GM12878 (cell line): ENCODE measurements at regions not wholly inside any gene's neighbourhood (a gene's known extent, or its start where the extent isn't known, plus 50 kb on each side); places are given as distances from the start of the nearest gene placed in this dataset.

Source experiments
- CHD2 ChIP-seq: IDR thresholded peaks from 2 replicates; pipeline ENCODE4 v1.6.1; 2011; ENCODE audit warnings: low read depth, low read length, improper control_type of control experiment, borderline replicate concordance
- CHD4 ChIP-seq: fragments of 200-600 bp; sonication (generic); IDR thresholded peaks from 2 replicates; pipeline ENCODE4 v1.6.1; 2016; ENCODE audit warnings: mild to moderate bottlenecking
- FOXK2 ChIP-seq: fragments of 450-650 bp; IDR thresholded peaks from 2 replicates; pipeline ENCODE4 v1.6.1; 2017; ENCODE audit warnings: mild to moderate bottlenecking, moderate library complexity
- FOXM1 ChIP-seq: IDR thresholded peaks from 2 replicates; pipeline ENCODE4 v1.6.1; 2012; ENCODE audit warnings: low read depth, mild to moderate bottlenecking, inconsistent platforms, low read length, moderate library complexity
- GABPA ChIP-seq: IDR thresholded peaks from 2 replicates; pipeline ENCODE4 v1.6.1; 2014; ENCODE audit warnings: antibody characterized with exemption, low read depth, mild to moderate bottlenecking, inconsistent platforms
- JUND ChIP-seq: IDR thresholded peaks from 2 replicates; pipeline ENCODE4 v1.6.1; 2012; ENCODE audit warnings: low read depth, mild to moderate bottlenecking, low read length, improper control_type of control experiment, moderate library complexity
- POLR2A ChIP-seq: IDR thresholded peaks from 2 replicates; pipeline ENCODE4 v1.6.1; 2011; ENCODE audit warnings: low read depth, mild to moderate bottlenecking, low read length
- RAD21 ChIP-seq: IDR thresholded peaks from 2 replicates; pipeline ENCODE4 v1.6.1; 2011; ENCODE audit warnings: mild to moderate bottlenecking, low read depth, low read length, moderate library complexity; ENCODE audit not compliant: insufficient read depth
- SP1 ChIP-seq: IDR thresholded peaks from one replicate; pipeline ENCODE4 v1.6.1; 2011; ENCODE audit warnings: low read depth, low read length
- TAF1 ChIP-seq: IDR thresholded peaks from 2 replicates; pipeline ENCODE4 v1.6.1; 2011; ENCODE audit warnings: mild to moderate bottlenecking, low read depth, low read length, borderline replicate concordance
- YBX1 ChIP-seq: fragments of 450-650 bp; IDR thresholded peaks from 2 replicates; pipeline ENCODE4 v1.6.1; 2016; ENCODE audit warnings: antibody characterized with exemption
- TF ChIP-seq, protein P1 (sequence below): IDR thresholded peaks from 2 replicates; pipeline ENCODE4 v1.6.1; 2012; ENCODE audit warnings: low read depth, low read length, improper control_type of control experiment
- TF ChIP-seq, protein P2 (sequence below), 3 experiments: IDR thresholded peaks in 2 of 3; conservative IDR thresholded peaks in 1 of 3; 2 replicates each; pipeline ENCODE4 v1.5.1; 2011; ENCODE audit warnings: low read depth in 3 of 3, low read length in 3 of 3, mild to moderate bottlenecking in 3 of 3, control low read depth in 2 of 3, moderate library complexity in 2 of 3, inconsistent platforms in 1 of 3, mixed read lengths in 1 of 3; ENCODE audit not compliant: control insufficient read depth in 2 of 3, insufficient read depth in 1 of 3; ENCODE audit errors: extremely low read depth in 1 of 3

DNA sequence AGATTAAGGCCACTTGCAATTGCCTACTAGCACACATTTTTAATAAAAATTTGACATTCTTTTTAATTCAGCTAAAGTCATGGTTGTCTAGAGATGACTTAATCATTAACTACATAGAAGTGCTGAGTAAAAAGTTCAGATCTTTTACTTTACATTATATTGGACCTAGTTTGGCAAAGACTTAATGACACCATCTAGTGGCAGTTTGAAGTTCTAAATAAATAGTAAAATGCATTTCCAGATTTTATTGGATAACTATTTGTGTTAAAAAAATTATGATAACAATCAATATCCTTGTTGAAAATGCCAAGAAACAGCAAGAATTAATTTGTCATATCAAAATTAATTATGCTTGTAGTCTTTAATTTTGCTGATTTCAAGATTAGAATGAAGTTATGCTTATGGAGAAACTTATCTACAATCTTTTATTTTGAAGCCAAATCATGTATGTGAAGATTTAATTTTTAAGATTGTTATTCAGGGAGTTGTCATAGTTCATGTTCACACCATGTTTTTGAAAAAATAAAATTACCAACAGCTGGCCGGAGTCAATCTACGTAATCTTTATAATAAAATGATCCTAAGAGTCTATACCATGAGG, 69.6 kb upstream of the PJA2 start:
- TF ChIP-seq POLR2A, result no peak
- TF ChIP-seq, protein P1, sequence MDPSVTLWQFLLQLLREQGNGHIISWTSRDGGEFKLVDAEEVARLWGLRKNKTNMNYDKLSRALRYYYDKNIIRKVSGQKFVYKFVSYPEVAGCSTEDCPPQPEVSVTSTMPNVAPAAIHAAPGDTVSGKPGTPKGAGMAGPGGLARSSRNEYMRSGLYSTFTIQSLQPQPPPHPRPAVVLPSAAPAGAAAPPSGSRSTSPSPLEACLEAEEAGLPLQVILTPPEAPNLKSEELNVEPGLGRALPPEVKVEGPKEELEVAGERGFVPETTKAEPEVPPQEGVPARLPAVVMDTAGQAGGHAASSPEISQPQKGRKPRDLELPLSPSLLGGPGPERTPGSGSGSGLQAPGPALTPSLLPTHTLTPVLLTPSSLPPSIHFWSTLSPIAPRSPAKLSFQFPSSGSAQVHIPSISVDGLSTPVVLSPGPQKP, result no peak
- TF ChIP-seq, protein P2, sequence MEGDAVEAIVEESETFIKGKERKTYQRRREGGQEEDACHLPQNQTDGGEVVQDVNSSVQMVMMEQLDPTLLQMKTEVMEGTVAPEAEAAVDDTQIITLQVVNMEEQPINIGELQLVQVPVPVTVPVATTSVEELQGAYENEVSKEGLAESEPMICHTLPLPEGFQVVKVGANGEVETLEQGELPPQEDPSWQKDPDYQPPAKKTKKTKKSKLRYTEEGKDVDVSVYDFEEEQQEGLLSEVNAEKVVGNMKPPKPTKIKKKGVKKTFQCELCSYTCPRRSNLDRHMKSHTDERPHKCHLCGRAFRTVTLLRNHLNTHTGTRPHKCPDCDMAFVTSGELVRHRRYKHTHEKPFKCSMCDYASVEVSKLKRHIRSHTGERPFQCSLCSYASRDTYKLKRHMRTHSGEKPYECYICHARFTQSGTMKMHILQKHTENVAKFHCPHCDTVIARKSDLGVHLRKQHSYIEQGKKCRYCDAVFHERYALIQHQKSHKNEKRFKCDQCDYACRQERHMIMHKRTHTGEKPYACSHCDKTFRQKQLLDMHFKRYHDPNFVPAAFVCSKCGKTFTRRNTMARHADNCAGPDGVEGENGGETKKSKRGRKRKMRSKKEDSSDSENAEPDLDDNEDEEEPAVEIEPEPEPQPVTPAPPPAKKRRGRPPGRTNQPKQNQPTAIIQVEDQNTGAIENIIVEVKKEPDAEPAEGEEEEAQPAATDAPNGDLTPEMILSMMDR (IDR thresholded peaks at IDR 0.05 in 2 of 3, conservative IDR thresholded peaks at IDR 0.05 in 1 of 3; ENCODE audit: control insufficient read depth in 2 of 3, extremely low read depth in 1 of 3, insufficient read depth in 1 of 3, low read depth in 3 of 3, low read length in 3 of 3), result peak; percentile 29 to 54 (median 34); a peak in 3 of 6 replicates
- TF ChIP-seq FOXK2, result no peak
- TF ChIP-seq CHD4, result no peak
- no peak for TF ChIP-seq TAF1
- peak; percentile 52 for TF ChIP-seq RAD21
- no peak for TF ChIP-seq GABPA
- no peak for TF ChIP-seq SP1
- TF ChIP-seq JUND, result no peak
- no peak for TF ChIP-seq YBX1
- TF ChIP-seq CHD2, result no peak
- no peak for TF ChIP-seq FOXM1
